ENCODE measurements at regions not wholly inside any gene's neighbourhood (a gene's known extent, or its start where the extent isn't known, plus 50 kb on each side); places are given as distances from the start of the nearest gene placed in this dataset.

DNA sequence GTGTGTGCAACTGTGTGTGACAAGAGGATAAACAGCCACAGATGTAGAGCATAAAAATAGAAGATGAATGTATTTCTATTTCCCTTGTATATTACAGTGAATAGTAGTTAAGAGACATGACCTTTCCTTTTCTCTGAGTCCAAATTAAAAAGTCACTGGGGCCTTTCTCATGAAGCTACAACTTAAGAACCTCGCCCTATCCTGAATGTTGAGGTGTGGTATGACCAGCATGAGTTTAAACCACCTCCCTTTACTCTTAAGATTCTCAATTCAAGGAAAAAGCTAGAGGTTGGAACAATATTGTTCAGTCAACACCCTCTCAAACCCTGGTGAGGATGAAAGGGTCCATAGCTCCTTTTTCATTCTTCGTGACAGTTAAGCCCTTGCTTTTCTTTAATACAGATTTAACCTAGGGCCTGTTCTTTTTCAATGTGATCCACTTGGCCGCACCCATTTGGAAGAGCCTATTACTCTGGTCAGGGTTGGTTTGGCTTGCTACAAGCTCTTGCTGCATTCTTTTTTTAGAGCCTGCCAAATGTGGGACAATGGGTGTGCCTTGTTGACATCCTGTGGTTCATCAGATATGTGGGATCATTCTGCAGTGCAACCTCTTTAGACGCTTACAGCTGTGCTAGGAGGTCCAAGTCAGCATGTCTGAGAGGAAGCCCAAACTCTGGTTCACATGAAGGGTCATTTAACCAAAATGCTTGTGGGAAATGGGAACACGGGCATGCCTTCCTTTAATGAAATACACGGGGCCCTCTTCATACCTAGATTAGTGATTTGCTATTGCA, 290.0 kb downstream of the HAO1 start:
- TF ChIP-seq, protein P1, sequence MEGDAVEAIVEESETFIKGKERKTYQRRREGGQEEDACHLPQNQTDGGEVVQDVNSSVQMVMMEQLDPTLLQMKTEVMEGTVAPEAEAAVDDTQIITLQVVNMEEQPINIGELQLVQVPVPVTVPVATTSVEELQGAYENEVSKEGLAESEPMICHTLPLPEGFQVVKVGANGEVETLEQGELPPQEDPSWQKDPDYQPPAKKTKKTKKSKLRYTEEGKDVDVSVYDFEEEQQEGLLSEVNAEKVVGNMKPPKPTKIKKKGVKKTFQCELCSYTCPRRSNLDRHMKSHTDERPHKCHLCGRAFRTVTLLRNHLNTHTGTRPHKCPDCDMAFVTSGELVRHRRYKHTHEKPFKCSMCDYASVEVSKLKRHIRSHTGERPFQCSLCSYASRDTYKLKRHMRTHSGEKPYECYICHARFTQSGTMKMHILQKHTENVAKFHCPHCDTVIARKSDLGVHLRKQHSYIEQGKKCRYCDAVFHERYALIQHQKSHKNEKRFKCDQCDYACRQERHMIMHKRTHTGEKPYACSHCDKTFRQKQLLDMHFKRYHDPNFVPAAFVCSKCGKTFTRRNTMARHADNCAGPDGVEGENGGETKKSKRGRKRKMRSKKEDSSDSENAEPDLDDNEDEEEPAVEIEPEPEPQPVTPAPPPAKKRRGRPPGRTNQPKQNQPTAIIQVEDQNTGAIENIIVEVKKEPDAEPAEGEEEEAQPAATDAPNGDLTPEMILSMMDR (IDR thresholded peaks at IDR 0.05): no peak
- TF ChIP-seq POLR2A (IDR thresholded peaks at IDR 0.05): no peak
- TF ChIP-seq EP300 (IDR thresholded peaks at IDR 0.05): no peak
- no peak for TF ChIP-seq POLR2AphosphoS5 (IDR thresholded peaks at IDR 0.05)

Data from sigmoid colon (tissue), 4 donors.